Hepatocyte (in vitro differentiated cells): ENCODE measurements at regions not wholly inside any gene's neighbourhood (a gene's known extent, or its start where the extent isn't known, plus 50 kb on each side); places are given as distances from the start of the nearest gene placed in this dataset.
"Not testable (repeated sequence)": the region's sequence is repeated elsewhere in the genome, so short reads cannot be mapped to it uniquely, and the experiment has no call there.

Experiments
- EZH2 ChIP-seq: fragments of 200-600 bp; sonication (generic); IDR thresholded peaks from 2 replicates; pipeline ENCODE4 v1.6.1; 2016; ENCODE audit warnings: antibody characterized with exemption, mild to moderate bottlenecking, borderline replicate concordance
- TF ChIP-seq, protein P1 (sequence below): fragments of 200-600 bp; sonication (generic); IDR thresholded peaks from 2 replicates; pipeline ENCODE4 v1.5.1; 2016; ENCODE audit warnings: antibody characterized with exemption, mild to moderate bottlenecking; ENCODE audit not compliant: poor library complexity

GRCh38 chr1:229919488-229919887 is 147.6 kb upstream of the GALNT2 start:
- TF ChIP-seq, protein P1, sequence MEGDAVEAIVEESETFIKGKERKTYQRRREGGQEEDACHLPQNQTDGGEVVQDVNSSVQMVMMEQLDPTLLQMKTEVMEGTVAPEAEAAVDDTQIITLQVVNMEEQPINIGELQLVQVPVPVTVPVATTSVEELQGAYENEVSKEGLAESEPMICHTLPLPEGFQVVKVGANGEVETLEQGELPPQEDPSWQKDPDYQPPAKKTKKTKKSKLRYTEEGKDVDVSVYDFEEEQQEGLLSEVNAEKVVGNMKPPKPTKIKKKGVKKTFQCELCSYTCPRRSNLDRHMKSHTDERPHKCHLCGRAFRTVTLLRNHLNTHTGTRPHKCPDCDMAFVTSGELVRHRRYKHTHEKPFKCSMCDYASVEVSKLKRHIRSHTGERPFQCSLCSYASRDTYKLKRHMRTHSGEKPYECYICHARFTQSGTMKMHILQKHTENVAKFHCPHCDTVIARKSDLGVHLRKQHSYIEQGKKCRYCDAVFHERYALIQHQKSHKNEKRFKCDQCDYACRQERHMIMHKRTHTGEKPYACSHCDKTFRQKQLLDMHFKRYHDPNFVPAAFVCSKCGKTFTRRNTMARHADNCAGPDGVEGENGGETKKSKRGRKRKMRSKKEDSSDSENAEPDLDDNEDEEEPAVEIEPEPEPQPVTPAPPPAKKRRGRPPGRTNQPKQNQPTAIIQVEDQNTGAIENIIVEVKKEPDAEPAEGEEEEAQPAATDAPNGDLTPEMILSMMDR, result not testable (repeated sequence)
- not testable (repeated sequence) for TF ChIP-seq EZH2
